Omental fat pad (tissue), 3 donors: ENCODE measurements at regions not wholly inside any gene's neighbourhood (a gene's known extent, or its start where the extent isn't known, plus 50 kb on each side); places are given as distances from the start of the nearest gene placed in this dataset.
A peak's percentile ranks its signal among the peaks of the same experiment; 100 is the strongest.

ENCODE experiments used
- ATAC-seq: fragments of 150-250 bp; one replicate; pipeline ENCODE4 v1.9.1; 2016; ENCODE audit warnings: mild to moderate bottlenecking, moderate library complexity; ENCODE audit not compliant: low FRiP score
- DNase-seq: peaks from one replicate; pipeline ENCODE4 v3.0.0-alpha.2; 2019; ENCODE audit warnings: low spot score
- TF ChIP-seq, protein P1 (sequence below), 3 donors: fragments of 450-650 bp; IDR thresholded peaks; one replicate each; pipeline ENCODE4 v1.5.1; 2016 to 2017; ENCODE audit warnings: antibody characterized with exemption in 3 of 3, mild to moderate bottlenecking in 3 of 3, moderate library complexity in 2 of 3

DNA sequence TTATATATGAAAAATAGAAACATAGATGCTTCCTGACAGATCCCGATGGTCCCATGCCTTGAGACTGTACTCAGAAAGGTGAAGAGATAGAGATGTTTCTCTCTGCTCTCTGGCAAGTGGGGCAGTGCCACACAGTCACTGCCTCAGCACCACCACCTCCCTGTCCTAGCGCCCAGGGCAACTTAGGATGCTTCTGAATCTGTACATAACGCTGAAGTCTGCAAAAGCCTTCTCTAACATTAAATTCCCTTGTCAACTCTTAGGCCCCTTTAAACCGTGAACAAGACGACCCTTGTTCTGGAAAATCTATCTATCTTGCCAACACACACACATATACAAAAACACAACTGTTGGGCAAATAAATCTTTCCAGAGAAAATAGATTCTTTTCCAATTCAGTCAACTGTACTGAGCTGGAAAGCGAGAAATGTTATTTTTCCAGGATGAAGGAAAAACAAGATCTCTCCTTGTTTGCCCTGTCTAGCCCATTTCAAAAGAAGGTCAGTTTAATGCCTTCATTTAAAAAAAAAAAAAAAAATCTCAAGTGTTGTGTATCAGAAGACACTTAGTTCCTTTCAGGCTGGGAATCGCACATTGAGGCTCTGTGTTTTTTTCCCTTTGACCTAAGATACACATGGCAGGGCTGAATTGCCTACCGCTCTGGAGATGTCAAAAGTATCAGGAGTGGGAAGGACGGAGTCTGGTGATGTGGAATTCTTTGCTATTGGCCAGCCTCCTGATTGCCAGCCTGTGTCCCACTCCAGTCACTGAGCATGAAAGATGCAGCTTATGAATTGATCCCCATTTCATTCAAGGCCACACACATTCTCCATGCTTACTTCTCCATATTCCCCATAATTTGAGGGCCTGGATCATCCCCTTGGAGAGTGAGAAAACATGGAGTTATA is 241.4 kb downstream of the LACC1 start:
- ATAC-seq (no peak), DNase-seq (no peak)
- TF ChIP-seq, protein P1, sequence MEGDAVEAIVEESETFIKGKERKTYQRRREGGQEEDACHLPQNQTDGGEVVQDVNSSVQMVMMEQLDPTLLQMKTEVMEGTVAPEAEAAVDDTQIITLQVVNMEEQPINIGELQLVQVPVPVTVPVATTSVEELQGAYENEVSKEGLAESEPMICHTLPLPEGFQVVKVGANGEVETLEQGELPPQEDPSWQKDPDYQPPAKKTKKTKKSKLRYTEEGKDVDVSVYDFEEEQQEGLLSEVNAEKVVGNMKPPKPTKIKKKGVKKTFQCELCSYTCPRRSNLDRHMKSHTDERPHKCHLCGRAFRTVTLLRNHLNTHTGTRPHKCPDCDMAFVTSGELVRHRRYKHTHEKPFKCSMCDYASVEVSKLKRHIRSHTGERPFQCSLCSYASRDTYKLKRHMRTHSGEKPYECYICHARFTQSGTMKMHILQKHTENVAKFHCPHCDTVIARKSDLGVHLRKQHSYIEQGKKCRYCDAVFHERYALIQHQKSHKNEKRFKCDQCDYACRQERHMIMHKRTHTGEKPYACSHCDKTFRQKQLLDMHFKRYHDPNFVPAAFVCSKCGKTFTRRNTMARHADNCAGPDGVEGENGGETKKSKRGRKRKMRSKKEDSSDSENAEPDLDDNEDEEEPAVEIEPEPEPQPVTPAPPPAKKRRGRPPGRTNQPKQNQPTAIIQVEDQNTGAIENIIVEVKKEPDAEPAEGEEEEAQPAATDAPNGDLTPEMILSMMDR (IDR thresholded peaks at IDR 0.05), result no peak

- DNase-seq, result no peak
- ATAC-seq, result no peak
- TF ChIP-seq, protein P1 (IDR thresholded peaks at IDR 0.05), result no peak
These were observed 244.6 kb downstream of the LACC1 start for GRCh38 chr13:44124352-44124751.

- TF ChIP-seq, protein P1 (IDR thresholded peaks at IDR 0.05), result no peak
- DNase-seq, result no peak
- no peak for ATAC-seq
These were observed 246.3 kb downstream of the LACC1 start for GRCh38 chr13:44125943-44126469.

GRCh38 chr13:44128552-44129001 is 245.0 kb upstream of the SERP2 start:
- no peak for DNase-seq
- TF ChIP-seq, protein P1 (IDR thresholded peaks at IDR 0.05), result no peak
- ATAC-seq, result peak; percentile 28

DNA sequence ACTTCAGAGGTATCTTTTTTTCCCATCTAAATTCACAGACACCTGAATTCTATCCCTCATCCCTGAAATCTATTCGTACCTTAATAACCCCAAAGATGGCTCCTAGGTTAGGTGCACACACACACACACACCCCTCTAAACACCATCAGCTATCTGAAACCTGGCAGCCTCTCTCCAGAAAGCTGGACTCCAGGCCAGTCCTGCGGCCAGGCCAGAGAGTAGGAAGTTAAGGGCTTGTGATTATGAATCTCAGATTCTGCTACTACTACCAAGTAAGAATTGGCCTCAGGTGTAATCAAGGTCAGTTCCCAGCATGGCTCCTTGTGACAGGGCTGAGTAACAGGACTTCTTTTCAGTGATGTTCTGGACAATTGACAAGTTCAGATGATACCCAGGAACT is 244.2 kb upstream of the SERP2 start:
- no peak for DNase-seq
- no peak for ATAC-seq
- TF ChIP-seq, protein P1 (IDR thresholded peaks at IDR 0.05), result no peak

DNA sequence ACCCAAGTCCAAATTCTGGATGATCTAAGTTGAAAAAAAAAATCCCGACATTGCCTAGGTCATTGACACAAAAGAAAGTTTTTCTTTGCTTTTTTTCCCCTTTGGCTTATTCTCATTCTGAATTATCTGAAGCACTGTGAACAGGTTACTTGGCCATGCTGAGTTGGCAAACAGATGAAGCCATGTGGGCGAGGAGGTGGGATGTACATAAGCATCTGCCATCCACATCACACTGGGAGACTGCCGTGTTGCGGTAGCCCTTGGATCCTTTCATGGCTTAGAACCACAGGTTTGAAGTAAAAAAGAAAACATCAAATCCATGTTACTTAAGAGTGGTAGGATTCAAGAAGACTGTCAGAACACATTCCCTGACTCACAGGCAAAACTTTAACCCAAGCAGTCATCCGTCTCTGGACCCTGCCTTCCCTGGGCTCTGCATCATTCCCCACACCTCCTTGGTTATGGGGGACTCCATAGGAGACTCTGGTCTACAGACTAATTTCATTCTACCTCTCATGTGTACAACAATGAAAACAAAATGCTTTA is 242.5 kb upstream of the SERP2 start:
- ATAC-seq (no peak), DNase-seq (no peak)
- TF ChIP-seq, protein P1 (IDR thresholded peaks at IDR 0.05), result no peak
